ENCODE measurements at regions not wholly inside any gene's neighbourhood (a gene's known extent, or its start where the extent isn't known, plus 50 kb on each side); places are given as distances from the start of the nearest gene placed in this dataset.

DNA sequence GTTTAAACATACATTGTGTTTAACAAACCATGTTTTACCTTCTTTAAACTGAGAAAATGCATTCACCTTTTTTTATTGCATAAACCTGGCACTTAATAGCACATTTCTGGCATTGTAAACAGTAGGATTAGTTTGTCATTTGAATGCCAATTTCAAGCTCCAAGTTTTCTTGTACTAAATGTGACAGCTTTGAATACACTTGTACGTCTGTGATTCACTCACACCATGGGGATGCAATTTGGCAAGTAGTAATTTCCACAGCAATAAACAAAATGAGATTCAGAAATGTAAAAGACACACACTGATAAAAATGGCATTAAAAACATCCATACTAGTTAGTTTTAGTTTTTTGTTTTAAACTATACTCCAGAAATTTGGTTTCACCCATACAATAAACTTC is 598.9 kb downstream of the SI start:
- TF ChIP-seq EZH2 (IDR thresholded peaks at IDR 0.05; ENCODE audit: borderline replicate concordance, low read depth, low read length, poor library complexity, severe bottlenecking) (no peak), CTCF (conservative IDR thresholded peaks at IDR 0.05; ENCODE audit: low read depth, low read length) (no peak)

All from A673 (cell line).